Fibroblast of gingiva (primary cell): ENCODE measurements at regions not wholly inside any gene's neighbourhood (a gene's known extent, or its start where the extent isn't known, plus 50 kb on each side); places are given as distances from the start of the nearest gene placed in this dataset.

Experiments used
- DNase-seq: peaks from one replicate; pipeline ENCODE4 v3.0.0-alpha.2; 2011; ENCODE audit warnings: low read depth

GRCh38 chr12:85352016-85352415, 72.0 kb downstream of the ALX1 start:
- DNase-seq, result no peak

GRCh38 chr12:85356596-85357385, 76.8 kb downstream of the ALX1 start:
- DNase-seq, result no peak

GRCh38 chr12:85357609-85358008, 77.6 kb downstream of the ALX1 start:
- no peak for DNase-seq

GRCh38 chr12:85358715-85359114, 78.7 kb downstream of the ALX1 start:
- DNase-seq, result no peak

- DNase-seq, result peak; percentile 16
Measured at GRCh38 chr12:85363382-85364190, 83.6 kb downstream of the ALX1 start.

GRCh38 chr12:85367936-85368335, 87.9 kb downstream of the ALX1 start:
- no peak for DNase-seq

- DNase-seq, result no peak
Measured at GRCh38 chr12:85369365-85370154, 89.5 kb downstream of the ALX1 start.

GRCh38 chr12:85373045-85373444, 93.0 kb downstream of the ALX1 start:
- DNase-seq, result no peak

- DNase-seq, result no peak
Measured at GRCh38 chr12:85374981-85375380, 95.0 kb downstream of the ALX1 start.

GRCh38 chr12:85385406-85385805, 105.4 kb downstream of the ALX1 start:
- no peak for DNase-seq

GRCh38 chr12:85390266-85390665, 110.2 kb downstream of the ALX1 start:
- DNase-seq, result no peak

- DNase-seq, result no peak
Measured at GRCh38 chr12:85392508-85392907, 112.5 kb downstream of the ALX1 start.

GRCh38 chr12:85393606-85394005, 113.6 kb downstream of the ALX1 start:
- no peak for DNase-seq

- DNase-seq, result no peak
Measured at GRCh38 chr12:85394065-85394464, 114.0 kb downstream of the ALX1 start.

GRCh38 chr12:85394809-85395208, 114.8 kb downstream of the ALX1 start:
- no peak for DNase-seq

GRCh38 chr12:85405262-85405661, 125.2 kb downstream of the ALX1 start:
- no peak for DNase-seq

GRCh38 chr12:85405781-85406522, 125.9 kb downstream of the ALX1 start:
- DNase-seq, result peak; percentile 86

GRCh38 chr12:85413266-85413665, 133.2 kb downstream of the ALX1 start:
- DNase-seq, result peak; percentile 43

GRCh38 chr12:85422762-85423161, 142.7 kb downstream of the ALX1 start:
- DNase-seq, result no peak

GRCh38 chr12:85423947-85424346, 143.9 kb downstream of the ALX1 start:
- DNase-seq, result no peak

- peak; percentile 19 for DNase-seq
Measured at GRCh38 chr12:85424581-85425348, 144.7 kb downstream of the ALX1 start.
